Smooth muscle cell (in vitro differentiated cells): ENCODE measurements at regions not wholly inside any gene's neighbourhood (a gene's known extent, or its start where the extent isn't known, plus 50 kb on each side); places are given as distances from the start of the nearest gene placed in this dataset.

Source experiments
- DNase-seq: peaks from one replicate; lab custom pipeline; 2025; ENCODE audit not compliant: unreplicated experiment; lab: John Stamatoyannopoulos, UW
- H2AFZ ChIP-seq: fragments of 200-600 bp; sonication (generic); 2 replicates; pipeline ENCODE4 v1.6.0; 2016; ENCODE audit warnings: antibody characterized with exemption, low read depth, mild to moderate bottlenecking
- H3F3A ChIP-seq: fragments of 200-600 bp; sonication (generic); 2 replicates; pipeline ENCODE4 v1.6.0; 2017; ENCODE audit warnings: antibody characterized with exemption, low read depth
- H3K27ac ChIP-seq: fragments of 200-600 bp; sonication (generic); 2 replicates; pipeline ENCODE4 v1.5.1; 2016; ENCODE audit warnings: low read depth, mild to moderate bottlenecking
- H3K27me3 ChIP-seq: fragments of 200-600 bp; sonication (generic); 2 replicates; pipeline ENCODE4 v1.6.1; 2016; ENCODE audit warnings: low read depth, mild to moderate bottlenecking
- H3K36me3 ChIP-seq: fragments of 200-600 bp; sonication (generic); 2 replicates; pipeline ENCODE4 v1.5.1; 2016; ENCODE audit warnings: low read depth
- H3K4me1 ChIP-seq: fragments of 200-600 bp; sonication (generic); 2 replicates; pipeline ENCODE4 v1.5.1; 2016; ENCODE audit warnings: low read depth
- H3K4me2 ChIP-seq: fragments of 200-600 bp; sonication (generic); 2 replicates; pipeline ENCODE4 v1.6.0; 2016; ENCODE audit warnings: mild to moderate bottlenecking
- H3K4me3 ChIP-seq: fragments of 200-600 bp; sonication (generic); 2 replicates; pipeline ENCODE4 v1.5.1; 2016; ENCODE audit warnings: mild to moderate bottlenecking
- H3K79me2 ChIP-seq: fragments of 200-600 bp; sonication (generic); 2 replicates; pipeline ENCODE4 v1.6.0; 2016; ENCODE audit warnings: low read depth, mild to moderate bottlenecking
- H3K9ac ChIP-seq: fragments of 200-600 bp; sonication (generic); 2 replicates; pipeline ENCODE4 v1.6.0; 2016; ENCODE audit warnings: low read depth
- H3K9me3 ChIP-seq: fragments of 200-600 bp; sonication (generic); replicated peaks from 2 replicates; pipeline ENCODE4 v1.5.1; 2016; ENCODE audit warnings: low read depth
- H4K20me1 ChIP-seq: fragments of 200-600 bp; sonication (generic); 2 replicates; pipeline ENCODE4 v1.6.0; 2016; ENCODE audit warnings: low read depth
- WGBS: methylation state at CpG from one replicate; pipeline ENCODE4 v1.1.7; 2016; ENCODE audit warnings: low lambda C conversion rate; 5-methylcytosine and 5-hydroxymethylcytosine counted together
- TF ChIP-seq, protein P1 (sequence below): fragments of 200-600 bp; sonication (generic); IDR thresholded peaks from 2 replicates; pipeline ENCODE4 v1.5.1; 2017; ENCODE audit warnings: borderline replicate concordance, mild to moderate bottlenecking, antibody characterized with exemption; ENCODE audit not compliant: insufficient read depth, poor library complexity, severe bottlenecking

DNA sequence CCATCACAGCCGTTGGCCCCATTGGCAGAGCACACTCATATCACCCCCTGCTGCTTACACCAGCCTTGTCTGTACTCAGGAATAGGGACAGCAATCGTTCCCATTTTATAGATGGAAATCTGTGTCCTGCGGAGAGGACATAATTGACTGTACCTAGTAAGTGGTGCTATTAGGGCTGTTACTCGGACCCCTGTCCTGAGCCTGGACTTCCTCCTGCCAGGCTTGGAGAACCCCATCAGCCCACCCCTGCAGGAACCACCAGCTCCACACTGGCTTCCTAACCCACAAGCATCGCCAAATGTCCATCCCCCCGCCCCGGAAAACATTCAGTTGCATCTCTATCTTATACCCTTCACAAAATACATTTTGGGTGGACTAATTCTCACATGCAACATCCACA, 139.8 kb upstream of the RET start:
- 89% methylated on average over 7 of the region's 7 CpGs for WGBS

DNA sequence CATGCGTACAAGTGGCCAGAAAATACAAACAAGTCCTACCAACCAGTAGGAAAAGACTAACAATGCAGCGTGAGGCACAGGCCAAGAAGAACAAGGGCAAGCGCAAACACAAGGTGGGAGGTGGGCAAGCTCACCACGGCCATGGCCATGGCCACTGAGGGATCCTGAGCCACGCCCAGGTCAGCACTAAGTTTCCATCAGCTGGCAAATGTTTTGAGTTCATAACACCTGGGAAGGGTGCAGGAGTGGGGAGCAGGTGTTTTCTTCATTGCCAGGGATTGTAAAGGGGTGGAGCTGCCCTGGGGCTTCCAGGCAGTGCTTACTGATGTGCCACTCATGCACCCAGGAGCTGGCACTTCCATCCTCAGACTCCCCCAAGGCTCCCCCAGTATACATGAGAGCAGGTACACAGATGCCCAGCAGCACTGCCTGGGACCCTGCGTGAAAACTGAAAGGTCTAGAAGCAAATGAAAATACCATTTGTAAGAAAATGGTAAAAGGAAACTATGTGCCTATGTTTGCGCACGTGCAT, 139.2 kb upstream of the RET start:
- Histone ChIP-seq H4K20me1 (no peaks in the 10 kb centered on the region), H3K9ac (no peak overlapping the region), H3K4me1 (no peaks in the 10 kb centered on the region), H3K9me3 (no peaks in the 10 kb centered on the region), H3K27me3 (peaks cover 39% of the 10 kb centered on the region), H2AFZ (no peak overlapping the region), H3K27ac (no peak overlapping the region), H3K4me2 (no peak overlapping the region), H3K79me2 (no peaks in the 10 kb centered on the region), H3F3A (no peaks in the 10 kb centered on the region), H3K4me3 (no peak overlapping the region), H3K36me3 (no peaks in the 10 kb centered on the region)
- TF ChIP-seq, protein P1, sequence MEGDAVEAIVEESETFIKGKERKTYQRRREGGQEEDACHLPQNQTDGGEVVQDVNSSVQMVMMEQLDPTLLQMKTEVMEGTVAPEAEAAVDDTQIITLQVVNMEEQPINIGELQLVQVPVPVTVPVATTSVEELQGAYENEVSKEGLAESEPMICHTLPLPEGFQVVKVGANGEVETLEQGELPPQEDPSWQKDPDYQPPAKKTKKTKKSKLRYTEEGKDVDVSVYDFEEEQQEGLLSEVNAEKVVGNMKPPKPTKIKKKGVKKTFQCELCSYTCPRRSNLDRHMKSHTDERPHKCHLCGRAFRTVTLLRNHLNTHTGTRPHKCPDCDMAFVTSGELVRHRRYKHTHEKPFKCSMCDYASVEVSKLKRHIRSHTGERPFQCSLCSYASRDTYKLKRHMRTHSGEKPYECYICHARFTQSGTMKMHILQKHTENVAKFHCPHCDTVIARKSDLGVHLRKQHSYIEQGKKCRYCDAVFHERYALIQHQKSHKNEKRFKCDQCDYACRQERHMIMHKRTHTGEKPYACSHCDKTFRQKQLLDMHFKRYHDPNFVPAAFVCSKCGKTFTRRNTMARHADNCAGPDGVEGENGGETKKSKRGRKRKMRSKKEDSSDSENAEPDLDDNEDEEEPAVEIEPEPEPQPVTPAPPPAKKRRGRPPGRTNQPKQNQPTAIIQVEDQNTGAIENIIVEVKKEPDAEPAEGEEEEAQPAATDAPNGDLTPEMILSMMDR: no peak
- WGBS: 90% methylated on average over 8 of the region's 8 CpGs
- DNase-seq: no peak

More for the DNA sequence above, 139.8 kb upstream of the RET start:
- H3K9me3 ChIP-seq: no peaks in the 10 kb centered on the region
- H3F3A ChIP-seq: no peaks in the 10 kb centered on the region
- no peaks in the 10 kb centered on the region for H3K79me2 ChIP-seq
- H3K4me3 ChIP-seq: no peak overlapping the region
- H2AFZ ChIP-seq: no peak overlapping the region
- H3K4me2 ChIP-seq: no peak overlapping the region
- TF ChIP-seq, protein P1: no peak
- H3K4me1 ChIP-seq: no peaks in the 10 kb centered on the region
- no peaks in the 10 kb centered on the region for H4K20me1 ChIP-seq
- H3K36me3 ChIP-seq: no peaks in the 10 kb centered on the region
- no peak overlapping the region for H3K27ac ChIP-seq
- peaks cover 46% of the 10 kb centered on the region for H3K27me3 ChIP-seq
- H3K9ac ChIP-seq: no peak overlapping the region
- DNase-seq: no peak

DNA sequence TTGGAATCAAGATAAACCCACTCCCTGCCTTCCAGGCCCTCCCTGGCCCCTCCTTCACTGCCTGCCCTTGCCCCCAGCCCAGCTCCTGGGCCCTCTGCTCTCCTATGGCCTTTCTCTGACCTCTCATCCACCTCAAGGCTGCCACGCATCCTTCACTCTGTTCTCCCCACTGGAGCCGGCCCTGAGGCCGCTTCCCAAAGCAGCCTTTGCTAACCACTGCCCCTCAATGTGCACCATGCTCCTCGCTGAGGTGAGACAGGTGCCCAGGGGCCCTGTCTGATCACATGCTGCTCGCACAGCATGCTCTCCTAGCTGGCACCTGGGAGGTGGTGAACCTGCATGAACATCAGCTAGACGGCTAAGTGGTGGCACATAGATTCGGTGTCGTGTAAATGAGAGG, 138.5 kb upstream of the RET start:
- no peak overlapping the region for H3K9ac ChIP-seq
- H3F3A ChIP-seq: no peaks in the 10 kb centered on the region
- TF ChIP-seq, protein P1: no peak
- H3K9me3 ChIP-seq: no peaks in the 10 kb centered on the region
- 83% methylated on average over 8 of the region's 8 CpGs for WGBS
- H3K27me3 ChIP-seq: peaks cover 33% of the 10 kb centered on the region
- no peaks in the 10 kb centered on the region for H3K36me3 ChIP-seq
- no peaks in the 10 kb centered on the region for H4K20me1 ChIP-seq
- no peak overlapping the region for H3K4me3 ChIP-seq
- H3K4me1 ChIP-seq: no peaks in the 10 kb centered on the region
- no peak overlapping the region for H2AFZ ChIP-seq
- H3K27ac ChIP-seq: no peak overlapping the region
- DNase-seq: no peak
- H3K79me2 ChIP-seq: no peaks in the 10 kb centered on the region
- H3K4me2 ChIP-seq: no peak overlapping the region

DNA sequence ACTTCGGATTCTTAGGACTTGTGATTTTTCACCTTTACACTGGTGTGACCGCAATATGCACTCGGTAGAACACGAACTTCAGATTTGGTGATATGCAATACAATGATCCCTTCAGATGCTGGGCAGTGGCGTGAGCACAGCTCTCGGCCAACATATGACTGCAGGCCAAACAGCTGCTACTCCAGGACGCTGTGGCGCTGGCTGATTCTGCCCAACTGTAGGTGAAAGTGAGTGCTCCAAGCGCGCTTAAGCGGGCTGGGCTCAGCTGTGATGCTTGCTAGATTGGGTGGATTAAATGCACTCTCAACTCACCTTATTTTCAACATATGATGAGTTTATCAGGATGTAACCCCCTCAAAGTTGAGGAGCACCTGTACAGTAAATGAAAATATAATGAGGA, 137.6 kb upstream of the RET start:
- H4K20me1 ChIP-seq: no peaks in the 10 kb centered on the region
- WGBS: 88% methylated on average over 11 of the region's 11 CpGs
- H3K27ac ChIP-seq: no peak overlapping the region
- H3K4me3 ChIP-seq: no peak overlapping the region
- H3F3A ChIP-seq: no peaks in the 10 kb centered on the region
- H3K36me3 ChIP-seq: no peaks in the 10 kb centered on the region
- H3K4me1 ChIP-seq: no peaks in the 10 kb centered on the region
- H3K4me2 ChIP-seq: no peak overlapping the region
- H3K27me3 ChIP-seq: peaks cover 24% of the 10 kb centered on the region
- no peaks in the 10 kb centered on the region for H3K9me3 ChIP-seq
- H3K79me2 ChIP-seq: no peaks in the 10 kb centered on the region
- H2AFZ ChIP-seq: no peak overlapping the region
- no peak overlapping the region for H3K9ac ChIP-seq
- no peak for DNase-seq
- TF ChIP-seq, protein P1: no peak
